ENCODE measurements at regions not wholly inside any gene's neighbourhood (a gene's known extent, or its start where the extent isn't known, plus 50 kb on each side); places are given as distances from the start of the nearest gene placed in this dataset.
"Not testable (repeated sequence)": the region's sequence is repeated elsewhere in the genome, so short reads cannot be mapped to it uniquely, and the experiment has no call there.

DNA sequence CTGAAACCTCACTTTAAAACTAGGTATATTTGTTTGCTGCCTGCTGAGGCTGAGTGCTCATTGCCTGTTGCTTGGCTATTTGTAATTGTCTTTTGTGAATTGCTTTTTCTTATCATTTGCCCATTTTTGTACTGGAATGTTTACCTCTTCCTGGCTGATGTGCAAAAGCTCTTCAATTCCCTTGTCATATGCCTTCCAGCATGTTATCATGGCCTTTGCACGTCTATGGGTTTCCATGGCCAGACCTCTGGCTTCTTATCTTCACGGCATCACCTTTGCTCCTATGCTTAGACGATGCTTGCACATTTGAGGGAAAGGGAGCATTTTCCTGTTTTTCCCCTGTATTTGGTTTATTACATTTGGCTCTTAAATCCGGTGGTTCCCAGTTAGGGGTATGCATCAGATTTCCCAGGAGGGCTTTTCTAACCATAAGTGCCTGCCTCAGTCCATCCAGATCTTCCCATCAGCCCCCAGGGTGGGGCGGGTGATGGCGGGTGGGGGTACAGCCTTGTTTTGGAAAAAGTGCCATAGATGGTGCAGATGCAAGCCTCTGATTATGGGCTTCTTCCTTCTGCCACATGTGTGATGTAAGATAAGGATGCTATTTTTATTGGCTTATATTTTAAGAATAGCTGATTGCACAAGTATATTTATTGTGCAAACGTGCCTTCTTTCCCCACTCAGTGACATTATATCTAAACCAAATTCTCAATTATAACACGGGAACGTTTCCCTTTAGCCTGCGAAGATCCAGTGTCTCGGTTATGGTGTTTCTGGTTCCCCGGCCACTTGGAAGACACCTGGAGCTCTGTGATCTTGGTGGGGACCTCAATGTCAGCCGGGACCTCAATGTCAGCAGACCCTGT, 70.6 kb upstream of the SEPTIN5 start:
- DNase-seq, result no peak

DNA sequence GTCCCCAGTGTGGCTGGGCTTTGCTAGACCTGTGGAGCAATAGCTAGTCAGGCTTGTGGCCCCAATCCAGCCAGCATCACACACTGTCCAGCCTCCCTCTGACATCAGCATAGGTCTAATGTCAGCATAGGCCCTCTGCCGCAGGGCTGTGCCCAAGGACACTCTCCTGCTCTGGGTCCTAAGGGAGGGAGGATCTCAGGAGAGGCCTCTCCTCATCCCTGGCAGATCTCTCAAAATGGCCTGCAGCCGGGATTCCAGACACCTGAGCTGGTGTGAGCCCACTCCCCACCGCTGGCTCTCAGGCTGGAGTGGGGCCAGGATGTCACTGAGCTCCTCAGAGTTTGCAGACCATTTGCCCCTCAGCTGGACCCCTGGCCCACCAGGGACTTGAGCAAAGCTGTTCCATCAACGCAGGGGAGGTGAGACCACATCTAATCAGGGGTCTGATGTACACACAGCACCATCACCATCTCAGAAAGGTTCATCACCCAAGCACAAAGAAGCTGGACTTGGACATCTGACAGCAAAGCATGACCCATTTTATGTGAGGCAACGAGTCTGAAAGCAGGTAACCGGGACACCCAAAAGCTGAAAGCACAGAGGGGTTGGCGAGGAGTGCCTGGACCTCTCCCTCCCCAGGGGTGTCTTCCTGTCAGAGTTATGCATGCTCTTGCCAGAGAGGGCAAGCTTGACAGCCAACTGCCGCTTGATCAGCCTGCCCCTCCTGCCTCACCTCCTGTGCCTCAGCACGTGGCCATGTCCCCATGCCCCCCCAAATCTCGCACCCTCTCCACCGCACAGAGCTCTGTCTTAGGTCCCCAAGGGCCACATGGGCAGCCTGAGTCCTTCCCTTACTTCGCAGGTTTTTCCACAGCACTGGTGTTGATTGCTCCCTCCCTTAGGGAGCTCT, 69.7 kb upstream of the SEPTIN5 start:
- DNase-seq, result no peak

- DNase-seq, result no peak
These were observed 68.9 kb upstream of the SEPTIN5 start for GRCh38 chr22:19645391-19645790.

GRCh38 chr22:19645905-19646304, 68.4 kb upstream of the SEPTIN5 start:
- no peak for DNase-seq

GRCh38 chr22:19646383-19646782, 67.9 kb upstream of the SEPTIN5 start:
- no peak for DNase-seq

DNA sequence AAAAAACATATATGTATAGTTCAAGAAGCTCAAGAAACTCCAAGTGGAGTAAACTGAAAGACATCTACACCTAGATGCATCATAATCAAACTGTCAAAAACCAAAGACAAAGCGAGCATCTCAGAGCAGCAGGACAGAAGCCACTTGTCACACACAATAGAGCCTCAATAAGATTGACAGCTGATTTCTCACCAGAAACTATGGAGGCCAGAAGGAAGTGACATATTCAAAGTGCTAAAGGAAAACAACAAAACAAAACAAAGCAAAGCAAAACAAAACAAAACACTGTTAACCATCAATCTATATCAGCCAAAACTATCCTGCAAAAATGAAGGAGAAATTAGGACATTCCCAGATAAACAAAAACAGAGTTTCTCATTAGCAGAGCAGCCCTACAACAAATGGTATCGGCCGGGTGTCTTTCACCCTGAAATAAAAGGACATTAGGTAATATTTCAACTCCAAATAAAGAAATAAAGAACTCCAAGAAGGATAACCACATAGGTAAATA, 65.8 kb upstream of the SEPTIN5 start:
- DNase-seq, result no peak

DNA sequence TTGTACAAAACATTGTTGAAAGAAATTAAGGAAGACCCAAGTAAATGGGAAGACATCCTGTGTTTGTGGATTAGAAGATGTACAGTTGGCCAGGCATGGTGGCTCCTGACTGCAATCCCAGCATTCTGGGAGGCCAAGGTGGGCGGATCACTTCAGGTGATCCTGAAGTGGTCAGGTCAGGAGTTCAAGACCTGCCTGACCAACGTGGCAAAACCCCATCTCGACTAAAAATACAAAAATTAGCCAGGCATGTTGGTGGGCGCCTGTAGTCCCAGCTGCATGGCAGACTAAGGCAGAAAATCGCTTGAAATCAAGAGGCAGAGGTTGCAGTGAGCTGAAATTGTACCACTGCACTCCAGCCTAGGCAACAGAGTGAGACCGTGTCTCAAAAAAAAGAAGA, 62.0 kb upstream of the SEPTIN5 start:
- DNase-seq, result no peak

GRCh38 chr22:19654338-19654987, 59.8 kb upstream of the SEPTIN5 start:
- DNase-seq, result no peak

- DNase-seq, result no peak
These were observed 58.9 kb upstream of the SEPTIN5 start for GRCh38 chr22:19655399-19655798.

DNA sequence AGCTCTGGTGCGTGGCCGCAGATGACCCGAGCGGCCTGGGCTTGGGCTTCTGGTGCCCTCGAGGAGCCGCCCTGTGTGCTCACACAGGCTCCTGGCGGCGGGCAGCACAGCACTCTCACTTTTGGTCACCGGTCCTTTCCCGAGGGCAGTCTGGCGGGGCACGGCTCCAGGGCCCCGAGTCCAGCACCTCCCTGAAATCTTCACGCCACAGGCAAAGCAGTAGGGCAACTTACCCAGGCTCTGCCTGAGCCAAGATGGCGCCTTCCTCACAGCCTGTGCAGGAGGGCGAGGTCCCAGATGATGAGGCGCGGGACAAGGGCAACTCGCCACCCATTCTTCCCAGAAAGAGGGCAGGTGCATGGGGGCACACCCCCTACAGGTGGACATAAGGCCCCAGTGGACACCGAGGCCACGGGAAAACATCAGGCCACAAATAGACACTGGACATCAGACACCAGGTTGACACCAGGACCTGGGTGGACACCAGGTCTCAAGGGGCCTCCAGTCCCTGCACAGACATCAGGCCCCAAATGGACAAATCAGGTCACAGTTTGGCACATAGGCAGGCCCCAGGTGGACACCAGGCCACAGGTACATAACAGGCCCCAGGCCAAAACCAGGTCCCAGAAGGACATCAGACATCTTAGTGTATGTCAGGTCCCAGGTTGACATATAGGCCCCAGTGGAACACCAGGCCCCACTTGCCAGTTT, 57.6 kb upstream of the SEPTIN5 start:
- DNase-seq, result no peak

DNA sequence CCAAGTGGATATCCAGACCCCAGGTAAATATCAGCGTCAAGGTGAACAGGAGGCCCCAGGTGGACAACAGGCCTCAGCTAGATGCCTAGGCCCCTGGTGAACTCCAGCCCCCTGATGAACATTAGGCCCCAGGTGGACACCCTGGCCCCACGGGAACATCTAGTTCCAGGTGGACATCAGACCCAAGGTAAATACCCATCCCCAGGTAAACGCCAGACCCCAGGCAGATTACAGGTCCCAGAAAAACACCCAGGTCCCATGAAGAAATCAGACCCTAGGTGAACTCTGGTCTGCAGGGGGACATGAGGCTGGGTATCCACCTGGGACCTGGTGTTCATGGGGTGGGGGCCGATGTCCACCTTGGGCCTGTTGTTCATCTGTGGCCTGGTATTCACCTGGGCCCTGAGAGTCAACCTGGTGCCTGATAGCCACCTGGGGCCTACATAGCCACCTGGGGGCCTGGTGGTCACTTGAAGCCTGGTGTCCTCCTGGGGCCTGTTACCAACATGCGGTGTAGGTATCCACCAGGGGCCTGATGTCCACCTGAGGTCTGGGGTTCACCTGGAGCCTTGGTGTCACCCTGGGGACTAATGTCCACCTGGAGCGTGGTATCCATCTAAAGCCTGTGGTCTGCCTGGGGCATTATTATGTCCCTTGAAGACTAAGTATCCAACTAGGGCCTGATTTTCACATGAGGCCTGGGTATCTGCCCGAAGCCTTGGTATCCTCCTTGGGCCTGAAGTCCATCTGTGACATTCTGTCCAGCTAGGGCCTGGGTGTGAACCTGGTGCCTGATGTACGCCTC, 56.8 kb upstream of the SEPTIN5 start:
- no peak for DNase-seq

- DNase-seq, result no peak
These were observed 56.0 kb upstream of the SEPTIN5 start for GRCh38 chr22:19658057-19658966.

GRCh38 chr22:19658967-19659804, 55.1 kb upstream of the SEPTIN5 start:
- no peak for DNase-seq

DNA sequence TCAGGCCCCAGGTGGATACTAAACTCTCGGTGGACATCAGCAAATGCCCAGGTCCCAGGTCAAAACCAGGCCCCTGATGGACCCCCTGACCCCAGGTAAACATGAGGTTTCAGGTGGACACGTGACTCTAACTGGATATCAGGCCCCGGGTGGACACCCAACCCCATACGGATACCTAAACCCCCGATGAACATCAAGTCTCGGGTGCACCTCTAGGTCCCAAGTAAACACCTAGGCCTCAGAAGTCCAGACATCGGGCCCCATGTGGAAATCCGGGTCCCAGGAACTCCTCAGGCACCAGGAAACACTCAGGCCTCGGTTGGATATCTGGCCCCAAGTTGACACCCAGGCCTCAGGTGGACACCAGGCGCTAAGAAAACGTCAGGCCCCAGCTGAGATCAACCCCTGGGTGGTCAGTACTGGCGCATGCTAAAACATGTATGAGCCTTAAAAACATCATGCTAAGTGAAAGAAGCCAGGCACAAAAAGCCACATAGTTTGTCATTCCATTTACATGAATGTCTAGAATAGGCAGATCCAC, 54.4 kb upstream of the SEPTIN5 start:
- DNase-seq, result no peak

DNA sequence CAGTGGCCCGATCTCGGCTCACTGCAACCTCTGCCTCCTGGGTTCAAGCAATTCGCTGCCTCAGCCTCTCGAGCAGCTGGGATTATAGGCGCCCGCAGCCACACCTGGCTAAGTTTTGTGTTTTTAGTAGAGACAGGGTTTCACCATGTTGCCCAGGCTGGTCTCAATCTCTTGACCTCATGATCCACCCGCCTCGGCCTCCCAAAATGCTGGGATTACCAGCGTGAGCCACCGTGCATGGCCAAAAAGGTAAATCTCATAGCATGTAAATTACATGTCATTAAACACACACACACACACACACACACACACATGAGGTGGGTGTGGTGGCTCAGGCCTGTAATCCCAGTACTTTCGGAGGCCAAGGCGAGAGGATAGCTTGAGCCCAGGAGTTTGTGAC, 53.7 kb upstream of the SEPTIN5 start:
- not testable (repeated sequence) for DNase-seq

GRCh38 chr22:19661156-19661555, 53.1 kb upstream of the SEPTIN5 start:
- no peak for DNase-seq

GRCh38 chr22:19662049-19662684, 52.1 kb upstream of the SEPTIN5 start:
- not testable (repeated sequence) for DNase-seq

DNA sequence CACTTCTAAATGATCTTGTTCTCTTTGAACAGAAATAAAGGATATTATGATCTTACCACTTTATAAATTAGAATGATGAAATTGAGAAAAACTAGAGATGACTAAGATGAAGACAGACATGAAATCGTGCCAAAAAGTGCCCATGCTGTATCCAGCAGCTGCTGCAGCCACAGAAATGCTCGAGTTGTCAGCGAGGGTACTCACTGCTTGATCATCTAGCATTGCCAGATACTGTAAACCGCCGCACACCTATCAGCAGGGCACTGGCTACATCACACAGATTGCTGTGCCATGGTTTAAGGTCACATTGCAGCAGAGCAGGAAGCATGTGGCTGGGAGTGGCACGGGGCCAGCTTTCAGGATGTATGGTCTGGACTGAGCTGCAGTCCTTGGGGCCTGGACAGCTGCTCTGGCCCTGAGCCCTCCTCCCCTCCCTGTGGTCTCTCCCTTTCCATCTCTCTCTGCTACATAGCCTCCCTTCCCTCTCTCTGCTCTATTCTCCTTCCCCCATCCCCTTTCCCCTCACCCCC, 51.0 kb upstream of the SEPTIN5 start:
- DNase-seq, result no peak
